Endodermal cell (in vitro differentiated cells): ENCODE measurements at regions not wholly inside any gene's neighbourhood (a gene's known extent, or its start where the extent isn't known, plus 50 kb on each side); places are given as distances from the start of the nearest gene placed in this dataset.

ENCODE experiments used
- DNase-seq: peaks from one replicate; pipeline ENCODE4 v3.0.0-alpha.2; 2017
- H3K27ac ChIP-seq: 2 replicates; pipeline ENCODE4 v1.5.1; 2013; ENCODE audit warnings: mild to moderate bottlenecking, low read depth, low read length, moderate library complexity
- H3K27me3 ChIP-seq: 2 replicates; pipeline ENCODE4 v1.6.1; 2013; ENCODE audit warnings: mild to moderate bottlenecking, low read length, moderate library complexity; ENCODE audit not compliant: insufficient read depth, control insufficient read depth, poor library complexity, severe bottlenecking
- H3K36me3 ChIP-seq: 2 replicates; pipeline ENCODE4 v1.7.0; 2013; ENCODE audit warnings: mild to moderate bottlenecking, low read length, moderate library complexity; ENCODE audit not compliant: control insufficient read depth, insufficient read depth
- H3K4me1 ChIP-seq: one replicate; pipeline ENCODE4 v1.7.0; 2013; ENCODE audit warnings: low read length; ENCODE audit not compliant: control insufficient read depth, insufficient read depth
- H3K4me3 ChIP-seq: 2 replicates; pipeline ENCODE4 v1.5.1; 2013; ENCODE audit warnings: mild to moderate bottlenecking, low read length, moderate library complexity
- H3K9ac ChIP-seq: 2 replicates; pipeline ENCODE4 v1.6.1; 2013; ENCODE audit warnings: mild to moderate bottlenecking, low read length, moderate library complexity; ENCODE audit not compliant: poor library complexity, severe bottlenecking; ENCODE audit errors: extremely low read depth
- H3K9me3 ChIP-seq: 2 replicates; pipeline ENCODE4 v1.6.1; 2013; ENCODE audit warnings: mild to moderate bottlenecking, low read length, moderate library complexity; ENCODE audit not compliant: control insufficient read depth
- H3K27ac Mint-ChIP-seq: 2 replicates; pipeline ENCODE4 v1.8.0; 2020; ENCODE audit warnings: mixed read lengths
- H3K27me3 Mint-ChIP-seq: 2 replicates; pipeline ENCODE4 v1.8.0; 2021; ENCODE audit warnings: mild to moderate bottlenecking, mixed read lengths; ENCODE audit not compliant: insufficient read depth
- H3K36me3 Mint-ChIP-seq: 2 replicates; pipeline ENCODE4 v1.8.0; 2020; ENCODE audit warnings: low read depth, mixed read lengths
- H3K4me1 Mint-ChIP-seq: 2 replicates; pipeline ENCODE4 v1.8.0; 2020; ENCODE audit warnings: mixed read lengths
- H3K4me3 Mint-ChIP-seq: 2 replicates; pipeline ENCODE4 v1.8.0; 2020; ENCODE audit warnings: mild to moderate bottlenecking, moderate library complexity, mixed read lengths
- H3K9me3 Mint-ChIP-seq: 2 replicates; pipeline ENCODE4 v1.8.0; 2020; ENCODE audit warnings: mild to moderate bottlenecking, mixed read lengths
- WGBS, 2 experiments: methylation state at CpG; one replicate each; pipeline versions ENCODE4 v1.1.5 to v1.1.7; 2013; ENCODE audit warnings: missing lambda C conversion rate in 2 of 2, mixed read lengths in 1 of 2; ENCODE audit not compliant: insufficient coverage in 1 of 2, insufficient read length in 1 of 2; 5-methylcytosine and 5-hydroxymethylcytosine counted together
- TF ChIP-seq, protein P1 (sequence below): fragments of 200-600 bp; sonication (generic); conservative IDR thresholded peaks from 2 replicates; pipeline ENCODE4 v1.5.0; 2021; ENCODE audit warnings: antibody characterized with exemption, mild to moderate bottlenecking

DNA sequence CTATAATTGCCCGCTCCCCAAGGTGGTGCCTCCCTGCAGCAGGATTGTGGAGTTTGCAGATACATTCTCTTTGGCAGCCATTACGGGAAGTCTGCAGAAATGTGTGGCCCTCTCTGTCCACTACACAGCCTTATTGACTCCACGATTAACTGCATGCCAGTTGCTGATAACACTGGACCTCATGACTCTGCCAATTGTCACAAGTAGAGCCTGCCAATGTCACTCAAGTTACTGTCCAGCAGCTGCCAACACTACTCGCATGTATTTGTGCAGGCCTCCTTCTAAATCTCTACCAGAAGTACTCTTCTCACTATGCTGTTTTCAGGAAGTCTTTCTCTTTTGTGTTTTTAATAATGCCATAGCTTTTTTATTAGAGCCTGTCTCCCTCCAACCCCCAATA lies 128.8 kb downstream of the PPP1R3A start:
- Mint-ChIP-seq H3K36me3 (no peaks in the 10 kb centered on the region), H3K9me3 (no peaks in the 10 kb centered on the region), H3K4me3 (no peak overlapping the region), H3K27ac (no peak overlapping the region), H3K27me3 (no peaks in the 10 kb centered on the region), H3K4me1 (no peaks in the 10 kb centered on the region)
- no peak for DNase-seq
- Histone ChIP-seq H3K27ac (no peak overlapping the region), H3K27me3 (no peaks in the 10 kb centered on the region), H3K36me3 (no peaks in the 10 kb centered on the region), H3K4me3 (no peak overlapping the region), H3K9ac (no peak overlapping the region), H3K4me1 (no peaks in the 10 kb centered on the region), H3K9me3 (no peaks in the 10 kb centered on the region)
- TF ChIP-seq, protein P1, sequence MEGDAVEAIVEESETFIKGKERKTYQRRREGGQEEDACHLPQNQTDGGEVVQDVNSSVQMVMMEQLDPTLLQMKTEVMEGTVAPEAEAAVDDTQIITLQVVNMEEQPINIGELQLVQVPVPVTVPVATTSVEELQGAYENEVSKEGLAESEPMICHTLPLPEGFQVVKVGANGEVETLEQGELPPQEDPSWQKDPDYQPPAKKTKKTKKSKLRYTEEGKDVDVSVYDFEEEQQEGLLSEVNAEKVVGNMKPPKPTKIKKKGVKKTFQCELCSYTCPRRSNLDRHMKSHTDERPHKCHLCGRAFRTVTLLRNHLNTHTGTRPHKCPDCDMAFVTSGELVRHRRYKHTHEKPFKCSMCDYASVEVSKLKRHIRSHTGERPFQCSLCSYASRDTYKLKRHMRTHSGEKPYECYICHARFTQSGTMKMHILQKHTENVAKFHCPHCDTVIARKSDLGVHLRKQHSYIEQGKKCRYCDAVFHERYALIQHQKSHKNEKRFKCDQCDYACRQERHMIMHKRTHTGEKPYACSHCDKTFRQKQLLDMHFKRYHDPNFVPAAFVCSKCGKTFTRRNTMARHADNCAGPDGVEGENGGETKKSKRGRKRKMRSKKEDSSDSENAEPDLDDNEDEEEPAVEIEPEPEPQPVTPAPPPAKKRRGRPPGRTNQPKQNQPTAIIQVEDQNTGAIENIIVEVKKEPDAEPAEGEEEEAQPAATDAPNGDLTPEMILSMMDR: no peak
- 90 to 93% methylated on average over 4 of the region's 4 CpGs for WGBS, 2 experiments

GRCh38 chr7:113787106-113787505 lies 131.7 kb downstream of the PPP1R3A start:
- WGBS, 2 experiments: 77% methylated on average over 2 of the region's 2 CpGs; no CpG with 5 or more reads in 1 of the 2 experiments
- H3K4me3 Mint-ChIP-seq: no peak overlapping the region
- no peaks in the 10 kb centered on the region for H3K36me3 Mint-ChIP-seq

DNA sequence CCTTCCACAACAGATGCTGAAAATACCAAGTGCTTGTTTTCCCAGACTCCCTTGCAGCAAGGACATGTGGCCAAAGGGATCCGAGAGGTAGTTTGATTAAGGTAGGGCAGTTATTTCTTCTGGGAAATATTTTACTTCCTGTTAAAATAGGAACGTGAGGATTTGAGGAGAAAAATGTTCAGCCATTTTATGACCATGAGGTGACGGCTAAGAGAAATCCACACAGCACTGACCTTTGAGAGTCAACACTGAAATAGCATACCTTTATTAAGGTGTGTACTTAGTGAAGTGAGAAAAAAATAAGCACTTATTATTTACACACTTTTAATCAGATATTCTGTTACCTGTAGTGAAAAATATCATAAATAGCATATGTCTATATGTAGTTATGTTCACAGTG lies 133.9 kb downstream of the PPP1R3A start:
- H3K9me3 Mint-ChIP-seq: no peaks in the 10 kb centered on the region
- no peaks in the 10 kb centered on the region for H3K9me3 ChIP-seq
- TF ChIP-seq, protein P1: no peak
- no peak overlapping the region for H3K9ac ChIP-seq
- H3K4me1 Mint-ChIP-seq: no peaks in the 10 kb centered on the region
- H3K27me3 Mint-ChIP-seq: no peaks in the 10 kb centered on the region
- no peak overlapping the region for H3K27ac Mint-ChIP-seq
- H3K4me3 ChIP-seq: no peak overlapping the region
- no peaks in the 10 kb centered on the region for H3K36me3 ChIP-seq
- DNase-seq: no peak
- no peak overlapping the region for H3K4me3 Mint-ChIP-seq
- no peaks in the 10 kb centered on the region for H3K36me3 Mint-ChIP-seq
- 95 to 100% methylated on average over 1 to 3 of the region's 3 CpGs for WGBS, 2 experiments
- no peak overlapping the region for H3K27ac ChIP-seq
- H3K4me1 ChIP-seq: no peaks in the 10 kb centered on the region
- no peaks in the 10 kb centered on the region for H3K27me3 ChIP-seq

More at GRCh38 chr7:113787106-113787505, 131.7 kb downstream of the PPP1R3A start:
- Mint-ChIP-seq H3K4me1 (no peaks in the 10 kb centered on the region), H3K9me3 (no peaks in the 10 kb centered on the region), H3K27me3 (no peaks in the 10 kb centered on the region), H3K27ac (no peak overlapping the region)
- no peaks in the 10 kb centered on the region for H3K4me1 ChIP-seq
- DNase-seq: no peak
- no peaks in the 10 kb centered on the region for H3K36me3 ChIP-seq
- no peak overlapping the region for H3K27ac ChIP-seq
- no peaks in the 10 kb centered on the region for H3K27me3 ChIP-seq
- no peak overlapping the region for H3K4me3 ChIP-seq
- H3K9ac ChIP-seq: no peak overlapping the region
- TF ChIP-seq, protein P1: no peak
- H3K9me3 ChIP-seq: no peaks in the 10 kb centered on the region
